Hematopoietic multipotent progenitor cell (in vitro differentiated cells): ENCODE measurements at regions not wholly inside any gene's neighbourhood (a gene's known extent, or its start where the extent isn't known, plus 50 kb on each side); places are given as distances from the start of the nearest gene placed in this dataset.
A peak's percentile ranks its signal among the peaks of the same experiment; 100 is the strongest.

Source experiments
- DNase-seq, 3 donors: peaks; one replicate each; pipeline ENCODE4 v3.0.0-alpha.2; 2011 to 2015; ENCODE audit warnings: low read depth in 2 of 3, low spot score in 2 of 3

DNA sequence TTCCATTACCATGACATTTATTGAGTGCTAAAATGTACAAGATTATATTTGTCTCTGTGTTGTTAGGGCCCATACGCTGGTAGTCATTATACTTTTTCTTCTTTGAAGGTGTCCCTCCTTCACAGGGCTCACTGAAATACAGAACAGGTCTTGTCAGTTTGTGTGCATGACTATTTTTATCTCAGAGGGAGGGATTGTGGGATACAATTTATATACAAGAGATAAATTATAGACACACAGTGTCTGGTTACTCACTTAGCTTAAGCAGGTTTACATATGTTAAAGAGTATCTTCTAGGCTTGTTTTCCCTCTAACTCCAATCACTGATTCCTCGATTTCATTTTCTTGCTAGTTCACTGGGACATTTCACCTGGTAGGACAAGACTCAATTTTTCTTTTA is 143.3 kb upstream of the GUCY1A1 start:
- no peak for DNase-seq

DNA sequence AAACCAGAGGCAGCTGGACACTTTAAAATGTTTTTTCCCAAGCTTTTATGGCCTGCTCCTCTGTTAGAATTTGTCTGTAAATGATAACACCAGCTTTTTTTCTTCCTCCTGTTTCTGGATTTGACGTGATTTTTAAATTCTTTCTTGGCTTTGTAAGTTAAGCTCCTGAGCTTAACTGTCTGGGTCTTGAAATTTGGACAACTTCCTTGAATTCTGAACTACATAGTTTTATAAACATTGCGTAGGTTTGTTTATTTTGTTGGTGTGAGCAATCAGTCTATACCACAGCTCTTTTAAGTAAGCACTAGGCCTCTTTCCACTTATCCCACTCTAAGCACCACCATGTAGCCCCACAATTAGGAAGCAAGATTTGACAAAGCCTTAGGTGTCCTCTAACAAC is 144.4 kb upstream of the GUCY1A1 start:
- no peak for DNase-seq

DNA sequence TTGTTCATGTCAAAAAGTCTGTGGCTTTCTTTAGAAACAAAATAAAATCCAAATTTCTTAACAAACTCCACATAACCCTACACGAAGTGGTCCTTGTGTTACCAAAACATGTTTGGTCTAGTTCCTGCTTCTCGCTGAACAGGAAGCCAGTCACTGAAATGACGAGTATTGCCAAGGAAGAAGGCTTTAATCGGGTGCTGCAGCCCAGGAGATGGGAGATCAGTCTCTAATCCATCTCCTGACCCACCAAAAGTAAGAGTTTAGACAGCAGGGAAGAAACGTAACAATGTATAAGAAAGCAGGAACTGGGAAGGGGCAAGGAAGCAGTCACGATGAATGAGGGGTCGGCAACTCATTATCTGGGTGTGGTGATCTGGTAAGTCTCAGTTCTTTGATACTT is 144.6 kb upstream of the MAP9 start:
- DNase-seq = no peak

DNA sequence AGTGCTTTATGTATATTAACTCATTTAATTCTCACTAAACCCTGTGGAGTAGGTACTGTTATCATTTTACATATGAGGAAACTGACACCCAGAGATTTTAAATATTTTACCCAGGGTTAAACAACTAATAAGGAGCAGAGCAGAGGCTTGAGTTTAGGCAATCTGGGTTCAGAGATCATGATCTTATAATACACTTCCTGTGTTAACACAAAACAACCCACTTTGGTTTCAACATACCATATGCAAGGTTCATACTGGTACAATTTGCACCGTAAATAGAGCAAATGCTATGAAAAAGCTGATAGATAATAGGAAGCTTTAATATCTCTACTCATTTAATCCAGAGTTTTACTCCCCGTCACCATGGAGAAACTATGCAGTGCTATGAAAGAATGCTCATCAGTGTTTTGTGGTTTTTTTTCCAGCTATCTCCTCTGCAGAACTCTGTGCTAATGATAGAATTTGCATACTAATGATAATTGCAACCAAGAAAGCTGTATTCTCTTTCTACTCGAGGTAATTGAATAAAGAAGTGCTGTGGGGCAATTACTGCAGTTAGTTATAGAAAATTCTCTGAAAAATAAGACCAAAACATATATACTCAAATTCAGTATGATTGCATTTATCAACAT is 138.8 kb upstream of the MAP9 start:
- DNase-seq = no peak

DNA sequence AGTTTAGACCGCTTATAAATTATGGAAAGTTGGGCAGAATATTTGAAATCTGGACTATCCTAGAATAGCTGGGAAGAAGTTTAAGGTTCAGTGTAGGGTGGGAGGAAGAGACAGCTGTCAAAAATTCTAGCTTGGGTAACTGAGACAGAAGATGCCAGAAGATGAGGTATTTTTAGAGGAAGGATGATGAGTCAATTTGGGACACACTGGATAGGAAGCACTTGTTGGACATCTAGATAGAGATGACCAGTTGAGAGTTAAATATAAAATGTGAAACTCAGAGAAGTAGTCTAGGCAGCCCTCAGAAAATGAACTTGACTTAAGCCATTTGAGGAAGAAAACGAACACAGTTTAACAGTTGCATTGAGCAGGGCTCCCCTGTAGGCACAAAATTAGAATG is 137.9 kb upstream of the MAP9 start:
- DNase-seq = no peak

DNA sequence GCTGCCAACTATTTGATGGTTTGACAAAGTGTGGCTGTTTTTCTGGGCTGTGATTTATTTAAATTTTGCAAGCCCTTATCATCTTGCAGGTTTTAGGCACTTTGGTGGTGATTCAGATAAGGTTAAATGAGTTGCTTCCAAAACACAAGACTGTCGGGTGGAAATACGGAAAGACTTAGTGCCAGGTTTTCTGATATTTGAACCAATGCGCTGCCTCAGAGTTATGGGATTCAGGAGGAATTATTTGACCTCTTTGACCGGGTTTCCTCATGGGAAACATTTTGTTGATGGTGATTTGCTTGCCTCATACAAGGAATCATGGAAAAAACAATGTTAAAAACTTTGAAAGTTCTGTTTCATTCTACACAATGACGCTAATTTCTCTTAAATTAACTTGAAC is 136.1 kb upstream of the MAP9 start:
- no peak for DNase-seq

DNA sequence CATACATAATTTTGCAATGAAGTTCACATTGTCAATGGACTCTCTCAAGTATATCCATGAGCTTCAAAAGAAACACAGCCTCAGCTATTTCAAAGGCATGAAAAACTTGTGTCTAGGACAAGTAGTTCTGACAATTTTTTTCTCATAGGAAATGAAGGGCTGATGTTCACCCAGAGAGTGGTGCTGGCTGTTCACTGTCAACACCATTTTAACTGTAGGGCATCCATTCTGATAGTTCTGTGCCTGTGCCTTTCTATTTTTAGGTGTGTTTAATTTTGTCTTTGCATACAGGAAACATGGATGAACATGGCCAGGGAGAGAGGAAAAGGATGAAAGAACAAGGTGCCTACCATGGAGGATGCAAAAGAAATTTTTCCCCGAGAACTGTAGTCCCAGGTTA is 135.3 kb upstream of the MAP9 start:
- DNase-seq = no peak

DNA sequence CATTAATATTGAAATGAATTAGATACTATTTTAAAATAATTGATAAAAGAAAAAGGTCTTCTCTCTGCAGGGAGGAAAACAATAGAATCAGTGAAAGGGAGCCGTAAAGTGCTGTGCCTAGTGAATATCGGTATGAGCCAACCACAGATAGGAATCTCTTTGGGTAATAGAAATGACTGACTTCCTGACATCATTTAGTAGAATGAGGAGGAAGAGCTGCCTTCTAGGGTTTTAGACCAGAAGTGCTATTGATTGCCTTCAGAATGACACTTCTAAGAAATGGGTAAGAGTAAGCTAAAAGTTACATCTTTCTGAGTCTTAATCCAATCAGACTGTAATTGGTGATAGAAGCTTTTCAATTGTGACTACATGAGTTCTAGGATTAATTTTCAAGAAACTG is 134.0 kb upstream of the MAP9 start:
- no peak for DNase-seq

DNA sequence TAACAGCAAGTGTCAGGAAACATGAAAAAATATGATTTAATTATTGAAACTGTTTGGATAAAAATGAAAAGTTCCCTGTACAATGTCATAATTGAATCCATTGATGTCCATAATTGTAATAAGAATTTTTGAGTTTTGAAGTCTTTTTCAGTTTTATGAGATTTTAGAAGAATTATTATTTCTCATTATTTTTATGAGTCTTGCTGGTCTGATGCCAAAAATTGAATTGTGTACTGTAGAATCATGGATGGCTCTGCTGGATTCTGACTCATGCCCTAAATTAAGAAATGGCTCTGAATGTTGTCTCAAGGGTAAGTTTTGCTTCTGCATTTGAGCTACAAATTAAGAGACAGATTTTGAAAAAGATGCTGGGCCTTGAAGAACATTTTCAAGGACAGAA is 132.8 kb upstream of the MAP9 start:
- no peak for DNase-seq

DNA sequence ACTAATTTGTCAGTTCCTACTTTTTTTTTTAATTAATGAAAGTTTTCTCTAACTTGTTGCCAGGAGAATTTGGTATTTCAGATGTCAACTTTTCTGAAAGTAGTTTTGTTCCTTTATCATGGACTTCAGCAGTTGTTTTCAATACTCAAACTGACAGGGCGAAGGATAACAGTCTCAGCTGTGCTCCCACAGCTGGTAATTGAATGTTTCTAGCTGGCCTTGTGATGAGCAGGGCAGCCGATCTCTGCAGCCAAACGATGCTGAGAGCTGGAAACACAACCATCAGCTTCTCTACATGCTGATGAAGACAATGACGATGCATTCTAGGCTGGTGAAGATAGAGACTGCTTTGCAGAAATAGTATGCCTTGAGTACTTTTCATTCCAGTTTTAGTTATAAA is 130.0 kb upstream of the MAP9 start:
- no peak for DNase-seq

DNA sequence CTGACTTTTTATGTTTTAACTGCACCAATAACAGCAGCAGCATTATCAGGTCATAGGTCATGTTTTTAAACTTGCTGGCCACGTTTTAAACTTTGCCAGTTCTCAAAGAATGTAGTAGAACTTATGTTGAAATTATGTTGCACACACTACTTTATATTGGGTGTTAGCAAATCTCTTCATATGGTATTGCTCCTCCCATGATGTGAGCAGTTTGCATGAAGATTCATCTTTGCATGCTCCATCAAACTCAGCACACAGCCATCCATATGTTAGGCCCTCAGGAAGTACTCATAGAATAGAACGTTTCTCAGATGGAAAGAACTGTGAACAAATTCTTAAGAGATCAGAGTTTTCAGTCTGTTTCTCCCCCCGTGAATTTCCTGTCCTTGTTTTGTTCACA is 128.6 kb upstream of the MAP9 start:
- no peak for DNase-seq

DNA sequence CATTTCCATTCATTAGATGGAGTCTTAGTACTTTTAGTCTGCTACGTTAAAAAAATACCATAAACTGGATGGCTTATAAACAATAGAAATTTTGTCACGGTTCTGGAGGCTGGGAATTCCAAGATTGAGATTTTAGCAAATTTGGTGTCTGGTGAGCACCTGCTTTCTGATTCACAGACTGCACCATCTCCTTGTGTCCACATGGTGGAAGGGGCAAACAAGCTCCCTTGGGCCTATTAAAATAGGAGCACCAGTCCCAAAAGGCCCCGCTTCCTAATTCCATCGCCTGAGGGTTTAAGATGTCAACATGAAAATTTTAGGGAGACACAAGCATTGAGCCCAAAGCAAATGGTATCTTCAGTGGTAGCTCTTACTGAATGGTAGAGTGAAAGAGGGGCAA is 120.5 kb upstream of the MAP9 start:
- no peak for DNase-seq

DNA sequence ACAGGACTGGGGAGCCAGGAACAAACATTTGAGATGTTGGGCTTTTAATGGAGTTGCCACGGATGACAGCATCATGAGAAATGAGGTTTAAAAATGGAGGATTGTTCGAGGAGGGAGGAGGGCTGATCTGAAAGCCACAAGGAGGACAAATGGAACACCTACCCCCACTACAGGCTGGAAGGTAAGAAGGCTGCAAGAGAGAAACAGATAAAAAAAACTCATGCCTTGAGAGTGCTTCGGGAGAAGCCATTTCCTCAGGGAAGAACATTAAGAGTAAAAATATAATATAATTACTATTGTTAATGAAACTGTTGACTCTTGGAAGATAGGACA is 119.5 kb upstream of the MAP9 start:
- no peak for DNase-seq

DNA sequence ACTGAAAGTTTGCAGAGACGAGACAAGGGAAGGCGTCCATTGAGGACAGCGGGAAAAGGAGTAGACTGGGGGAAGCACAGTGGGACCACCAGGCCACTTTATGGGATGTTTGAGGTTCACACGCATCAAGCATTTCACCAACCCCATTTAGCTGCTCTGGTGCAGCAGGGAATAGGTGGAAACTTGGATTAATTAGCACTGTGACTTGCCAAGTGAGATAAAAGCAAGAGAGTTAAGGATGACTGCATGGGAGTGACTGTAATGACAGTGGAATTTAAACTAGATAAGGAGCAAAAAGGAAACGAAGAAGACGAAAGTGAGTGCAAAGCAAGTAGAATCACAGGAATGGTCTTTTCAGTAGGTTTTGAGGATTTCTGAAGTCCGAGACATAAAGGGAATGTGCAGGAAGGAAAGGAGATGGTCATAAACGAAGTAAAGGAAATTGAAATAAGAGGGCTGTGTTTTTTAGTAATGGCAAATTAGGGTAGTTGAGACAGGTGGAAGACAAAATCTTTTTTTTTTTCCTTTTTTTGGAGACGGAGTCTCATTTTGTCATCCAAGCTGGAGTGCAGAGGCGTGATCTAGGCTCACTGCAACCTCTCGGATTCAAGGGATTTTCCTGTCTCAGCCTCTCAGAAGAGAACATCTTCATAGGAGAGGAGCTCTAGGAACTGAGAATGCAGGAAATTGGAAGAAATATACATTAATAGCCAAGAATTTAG is 119.0 kb upstream of the MAP9 start:
- DNase-seq = no peak

DNA sequence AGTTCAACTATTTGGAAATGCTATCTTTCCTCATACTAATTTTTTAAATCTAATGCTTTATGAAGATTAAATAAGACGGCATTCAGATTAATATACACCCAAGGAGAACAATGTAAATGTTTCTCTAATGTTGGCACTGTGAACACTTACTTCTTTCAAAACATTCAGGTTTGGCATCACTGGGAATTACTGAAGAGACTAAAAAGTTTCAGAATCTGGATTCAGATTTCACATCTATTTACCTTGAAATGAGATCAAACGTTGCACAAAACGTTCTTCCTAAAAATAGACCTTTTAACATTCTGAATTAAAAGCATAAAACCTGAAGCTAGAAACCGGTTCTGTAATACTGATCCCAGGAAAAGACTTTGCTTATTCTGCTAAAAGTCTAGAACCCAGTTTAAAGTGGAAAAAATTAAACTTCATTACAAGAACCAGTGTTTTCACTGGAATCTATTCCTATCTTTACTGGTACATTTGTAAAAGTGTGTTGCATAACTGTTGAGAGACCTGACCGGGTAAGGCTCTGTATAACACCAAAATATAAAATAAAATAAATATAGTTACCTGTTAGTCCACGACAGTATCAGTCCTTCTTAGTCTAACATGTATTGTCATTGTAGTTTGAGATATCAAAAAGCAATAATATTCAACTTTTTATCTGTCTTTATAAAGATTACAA is 117.4 kb upstream of the MAP9 start:
- no peak for DNase-seq

DNA sequence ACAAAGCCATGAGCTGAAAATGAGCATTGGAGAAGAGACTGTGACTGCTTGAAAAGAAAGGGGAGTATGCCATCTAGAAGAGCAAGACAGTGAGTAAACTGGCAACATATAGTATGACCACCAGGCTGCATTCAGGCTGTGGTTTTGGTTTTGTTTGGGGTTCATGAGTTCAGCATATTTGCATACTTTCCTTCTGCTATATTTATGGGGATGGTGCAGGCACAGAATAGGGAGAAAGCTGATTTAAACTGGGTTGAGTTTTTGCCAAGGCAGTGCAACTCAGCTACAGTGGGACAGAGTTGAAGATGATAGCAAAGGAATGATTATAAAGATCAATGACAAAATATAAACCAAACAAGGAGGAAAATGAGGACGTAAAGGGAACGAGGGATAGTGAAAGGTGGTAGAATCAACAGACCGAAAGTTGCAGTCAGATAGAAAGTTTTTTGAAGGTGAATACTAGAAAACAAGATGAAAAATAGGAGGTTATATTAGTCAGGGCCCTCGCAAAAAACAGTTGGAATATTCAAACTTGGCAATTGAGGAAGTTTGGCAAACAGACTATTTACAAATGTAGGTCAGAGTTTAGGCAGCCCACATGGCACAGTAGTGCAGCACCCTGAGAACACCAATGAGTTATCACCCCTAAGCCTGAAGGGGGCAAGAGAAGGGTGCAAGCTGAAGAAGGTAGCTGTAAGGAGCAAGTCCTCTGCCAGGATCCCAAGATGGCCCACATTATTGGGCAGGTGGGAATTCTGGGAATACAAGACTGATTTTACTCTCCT is 114.8 kb upstream of the MAP9 start:
- DNase-seq = peak in 1 of 3 donors; percentile 11

DNA sequence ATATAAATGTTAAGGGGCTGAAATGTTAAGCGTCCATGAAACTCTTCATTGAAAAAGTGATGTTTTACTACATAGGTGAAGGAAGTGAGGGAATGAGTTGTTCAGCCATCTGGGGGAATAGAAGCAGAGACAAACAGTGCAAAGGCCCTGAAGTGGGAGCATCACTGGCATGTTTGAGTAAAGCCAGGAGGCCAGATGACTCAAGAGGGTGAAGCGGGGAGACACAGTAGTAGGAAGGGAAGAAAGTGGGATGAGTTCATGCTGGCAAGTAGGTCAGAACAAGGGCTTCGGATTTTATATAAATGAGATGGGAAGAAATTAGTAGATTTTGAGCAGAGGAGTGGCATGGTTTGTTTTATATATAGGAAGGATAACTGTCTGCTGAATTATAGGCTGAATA is 112.5 kb upstream of the MAP9 start:
- no peak for DNase-seq

DNA sequence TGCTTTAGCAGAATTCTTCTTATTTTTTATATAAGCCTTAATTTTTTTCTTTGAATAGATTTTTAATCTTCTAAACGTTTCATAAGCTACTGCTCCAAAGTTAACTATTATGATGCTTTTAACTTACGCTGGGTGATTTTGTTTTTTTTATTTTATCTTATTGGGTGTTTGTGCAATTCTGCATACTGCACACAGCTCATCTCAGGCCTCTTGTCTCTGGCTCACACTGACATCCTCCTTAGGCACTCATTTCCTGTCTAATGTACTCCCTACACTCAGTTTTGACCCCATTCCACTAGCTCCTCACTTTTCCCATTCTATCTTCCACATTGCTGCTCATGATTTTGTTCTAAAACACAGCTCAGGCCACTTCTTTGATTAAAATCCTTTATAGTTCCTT is 111.9 kb upstream of the MAP9 start:
- no peak for DNase-seq

DNA sequence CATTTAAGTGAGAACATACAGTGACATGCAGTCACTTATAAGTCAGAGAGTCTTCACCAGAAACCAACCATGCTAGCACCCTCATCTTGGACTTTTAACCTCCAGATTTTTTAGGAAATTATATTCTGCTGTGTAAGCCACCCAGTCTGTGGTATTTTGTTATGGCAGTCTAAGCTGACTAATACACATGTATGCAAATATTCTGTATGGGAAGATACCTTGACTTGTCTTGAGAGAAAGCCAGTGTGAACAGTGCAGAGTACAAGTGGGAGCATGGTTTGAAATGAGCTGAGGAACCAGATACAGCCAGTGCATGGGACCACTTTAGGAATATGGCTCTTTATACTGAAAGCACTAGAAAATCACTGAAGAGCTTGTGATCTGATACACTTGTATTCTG is 110.4 kb upstream of the MAP9 start:
- no peak for DNase-seq

DNA sequence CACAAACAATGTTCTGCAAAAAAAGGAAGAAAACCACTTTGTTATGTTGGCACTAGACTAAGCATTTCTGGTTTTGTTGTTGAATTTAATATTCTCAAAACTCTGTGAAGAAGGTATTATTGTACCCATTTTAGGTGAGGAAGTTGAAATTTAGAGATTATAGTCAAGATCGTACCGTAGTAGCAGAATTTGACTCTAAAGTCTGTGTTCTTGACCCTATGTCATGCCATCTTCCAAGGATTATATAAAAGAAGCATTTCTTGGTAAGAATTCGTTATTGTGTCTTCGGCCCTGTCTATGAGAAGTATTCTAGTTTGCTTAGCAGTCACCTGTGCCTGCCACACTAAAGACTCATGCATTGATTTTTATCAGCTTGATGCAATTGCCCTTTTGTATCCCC is 104.4 kb upstream of the MAP9 start:
- DNase-seq = no peak

DNA sequence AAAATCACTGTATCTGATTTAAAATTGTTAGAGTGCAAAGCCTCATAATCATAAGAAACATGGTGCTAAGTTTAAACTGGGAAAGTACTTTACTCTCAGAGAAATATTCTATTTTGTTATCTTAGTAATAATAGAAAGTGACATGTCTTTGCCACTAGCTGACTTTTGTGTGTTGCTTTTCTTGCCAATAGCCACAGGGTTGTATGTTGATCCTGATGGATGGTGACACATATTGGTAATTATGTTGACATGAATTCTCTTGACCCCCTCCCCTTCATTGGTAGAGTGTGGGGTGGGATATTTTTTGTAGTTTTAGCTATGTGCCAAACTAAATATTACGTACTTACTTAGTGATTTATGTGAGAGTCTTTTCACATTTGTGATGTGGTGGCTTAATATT is 103.1 kb upstream of the MAP9 start:
- DNase-seq = no peak
